ENCODE measurements at regions not wholly inside any gene's neighbourhood (a gene's known extent, or its start where the extent isn't known, plus 50 kb on each side); places are given as distances from the start of the nearest gene placed in this dataset.
"Not testable (repeated sequence)": the region's sequence is repeated elsewhere in the genome, so short reads cannot be mapped to it uniquely, and the experiment has no call there.

DNA sequence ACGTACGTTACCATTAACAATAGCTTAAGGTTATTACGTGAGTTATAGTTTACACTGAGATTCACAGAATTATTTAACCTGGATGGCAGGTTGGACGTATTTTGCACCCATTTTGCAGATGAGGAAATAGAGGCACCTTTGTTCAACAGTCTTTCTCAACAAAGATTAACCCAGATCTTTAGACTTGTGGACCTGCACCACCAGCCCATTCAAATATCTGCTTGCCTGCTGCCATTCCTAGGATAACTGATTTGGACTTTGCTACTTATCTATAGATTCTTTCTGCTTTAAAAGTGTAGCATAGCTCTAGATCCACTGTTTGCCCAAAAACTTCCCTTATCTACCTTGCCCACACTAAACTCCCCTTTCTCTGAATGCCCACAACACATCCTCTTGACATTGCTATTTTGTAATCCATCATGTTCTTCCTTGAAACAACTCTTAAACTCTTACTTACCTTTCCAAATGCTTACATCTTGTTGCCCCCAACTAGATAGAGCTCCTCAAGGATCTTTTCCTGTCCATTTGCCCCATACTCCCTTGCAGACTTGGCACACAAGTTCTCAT lies 56.4 kb upstream of the TNFAIP3 start:
- DNase-seq, result no peak

DNA sequence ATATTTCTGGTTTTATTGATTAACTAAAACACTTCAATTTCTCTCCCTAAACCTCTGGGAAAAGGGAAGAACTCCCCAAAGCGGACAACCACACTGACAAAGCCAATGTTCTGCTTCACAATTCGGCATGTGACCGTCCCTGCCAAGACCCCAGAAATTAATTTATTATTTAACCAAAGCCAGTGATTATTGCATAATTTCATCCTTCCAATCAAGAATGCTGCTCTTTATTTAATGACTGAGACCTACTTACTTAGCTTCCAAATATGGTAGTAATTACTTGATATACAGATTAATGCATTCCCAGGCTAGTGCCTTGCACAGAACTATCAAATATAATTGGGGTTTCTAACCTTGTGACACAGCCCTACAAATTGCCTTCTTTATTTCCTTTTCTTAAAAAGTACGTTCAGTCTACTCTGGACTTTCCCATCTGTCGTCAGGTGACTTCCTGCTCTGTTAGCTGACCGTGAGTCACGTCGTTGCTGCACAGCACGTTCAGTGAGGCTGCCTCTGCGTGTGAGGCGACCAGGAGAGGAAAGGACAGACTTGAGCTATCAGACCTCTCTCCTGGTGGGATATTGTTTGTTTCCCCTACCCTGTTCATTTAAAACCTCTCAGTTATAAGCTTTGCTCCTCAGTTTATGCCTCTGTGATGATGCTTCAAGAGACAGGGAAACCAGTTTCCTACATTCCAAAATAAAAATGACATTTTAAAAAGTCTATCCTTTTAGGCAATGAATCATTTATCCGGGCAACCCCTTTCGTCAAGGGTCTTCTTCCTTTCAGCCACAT lies 55.7 kb upstream of the TNFAIP3 start:
- no peak for DNase-seq

DNA sequence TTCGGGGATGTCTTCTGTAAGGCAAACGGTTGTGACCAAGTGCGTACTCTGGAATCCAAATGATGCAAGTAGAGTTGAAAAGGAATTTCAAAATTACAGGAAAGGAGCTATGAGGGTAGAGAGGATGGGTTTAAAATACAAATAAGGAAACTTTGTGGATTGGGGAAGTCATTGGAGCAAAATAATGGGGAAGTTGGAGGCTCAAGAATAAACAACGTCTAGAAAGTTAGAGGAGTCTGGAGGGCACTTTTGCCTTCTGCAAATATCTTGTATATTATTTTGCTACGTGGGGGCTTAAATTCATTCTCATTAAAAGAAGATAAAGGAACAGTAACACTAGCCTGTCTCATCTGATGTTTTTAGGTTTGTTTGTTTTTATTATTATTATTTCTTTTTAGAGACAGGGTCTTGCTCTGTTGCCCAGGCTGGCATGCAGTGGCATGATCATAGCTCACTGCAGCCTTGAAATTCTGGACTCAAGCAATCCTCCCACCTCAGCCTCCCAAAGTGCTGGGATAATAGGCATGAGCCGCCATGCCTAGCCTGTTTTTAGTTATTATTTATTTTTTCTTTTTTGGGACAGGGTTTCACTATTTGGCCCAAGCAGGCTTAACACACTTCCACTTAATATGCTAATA lies 55.0 kb upstream of the TNFAIP3 start:
- no peak for DNase-seq

DNA sequence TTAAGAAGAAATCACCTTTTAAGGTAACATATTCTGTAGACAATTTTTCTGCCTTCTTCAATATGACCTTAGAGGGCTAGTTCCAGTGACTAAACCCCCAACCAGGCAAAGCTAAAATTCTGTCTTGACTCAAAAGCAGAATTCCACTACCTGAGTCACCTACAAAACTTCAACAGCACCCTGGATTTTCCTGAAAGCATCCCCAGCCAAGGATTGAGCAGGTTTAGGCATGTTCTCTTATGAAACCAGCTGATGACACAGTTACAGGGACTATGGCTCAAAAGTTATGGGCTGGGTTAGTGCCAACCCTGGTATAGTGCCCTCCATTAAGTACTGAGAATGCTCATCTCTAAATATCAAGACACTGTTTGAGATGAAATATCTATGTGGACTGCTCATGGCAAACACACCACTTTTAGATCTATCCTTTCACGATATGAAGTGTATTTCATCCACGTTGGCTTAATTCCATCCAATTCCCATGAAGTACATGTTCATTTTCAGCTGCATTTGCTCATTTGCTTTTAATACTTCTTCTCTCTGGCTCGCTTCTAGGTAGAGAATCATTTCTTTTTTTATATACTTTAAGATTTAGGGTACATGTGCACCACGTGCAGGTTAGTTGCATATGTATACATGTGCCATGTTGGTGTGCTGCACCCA lies 53.6 kb upstream of the TNFAIP3 start:
- DNase-seq, result no peak

DNA sequence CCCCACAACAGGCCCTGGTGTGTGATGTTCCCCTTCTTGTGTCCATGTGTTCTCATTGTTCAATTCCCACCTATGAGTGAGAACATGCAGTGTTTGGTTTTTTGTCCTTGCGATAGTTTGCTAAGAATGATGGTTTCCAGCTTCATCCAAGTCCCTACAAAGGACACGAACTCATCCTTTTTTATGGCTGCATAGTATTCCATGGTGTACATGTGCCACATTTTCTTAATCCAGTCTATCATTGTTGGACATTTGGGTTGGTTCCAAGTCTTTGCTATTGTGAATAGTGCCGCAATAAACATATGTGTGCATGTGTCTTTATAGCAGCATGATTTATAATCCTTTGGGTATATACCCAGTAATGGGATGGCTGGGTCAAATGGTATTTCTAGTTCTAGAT lies 53.0 kb upstream of the TNFAIP3 start:
- DNase-seq, result not testable (repeated sequence)

DNA sequence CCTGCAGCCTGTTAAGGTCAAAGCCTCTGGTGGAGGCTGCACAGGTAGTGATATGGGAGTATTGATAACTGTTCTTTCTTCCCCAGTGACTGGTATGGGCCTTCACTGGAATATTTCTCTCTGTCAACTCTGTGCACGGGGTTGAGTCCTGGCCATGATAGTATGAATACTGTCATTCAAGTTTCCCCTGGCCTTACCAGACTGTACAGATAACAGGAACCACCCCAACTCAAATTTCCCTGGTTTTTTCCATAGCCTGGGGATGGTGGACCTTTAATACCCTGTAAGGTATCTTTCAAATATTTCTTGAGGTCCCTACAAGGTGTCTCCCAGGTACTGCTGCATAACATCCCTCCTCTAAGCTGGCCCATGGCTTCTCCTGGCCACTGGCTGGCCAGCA lies 51.4 kb upstream of the TNFAIP3 start:
- no peak for DNase-seq

DNA sequence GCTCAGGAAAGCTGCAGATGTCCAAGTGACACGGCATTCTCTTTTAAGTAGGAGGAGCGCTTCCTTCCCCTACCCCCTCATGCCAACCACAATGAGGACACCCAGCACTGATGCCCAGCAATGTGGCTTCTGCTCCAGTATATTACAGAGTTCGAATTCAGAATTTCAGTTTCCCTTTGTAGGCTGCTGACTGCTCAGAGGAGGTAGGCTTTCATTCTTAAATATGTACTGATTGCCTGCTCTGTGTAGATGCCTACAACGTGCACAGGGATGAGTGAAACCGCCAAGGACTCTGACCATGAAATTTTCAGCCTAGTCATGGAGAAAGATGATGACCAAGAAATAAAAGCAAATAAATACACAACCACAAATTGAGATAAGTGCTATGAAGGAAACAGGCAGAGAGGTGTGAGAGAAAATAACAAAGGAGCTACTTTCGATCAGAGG lies 50.9 kb upstream of the TNFAIP3 start:
- no peak for DNase-seq

DNA sequence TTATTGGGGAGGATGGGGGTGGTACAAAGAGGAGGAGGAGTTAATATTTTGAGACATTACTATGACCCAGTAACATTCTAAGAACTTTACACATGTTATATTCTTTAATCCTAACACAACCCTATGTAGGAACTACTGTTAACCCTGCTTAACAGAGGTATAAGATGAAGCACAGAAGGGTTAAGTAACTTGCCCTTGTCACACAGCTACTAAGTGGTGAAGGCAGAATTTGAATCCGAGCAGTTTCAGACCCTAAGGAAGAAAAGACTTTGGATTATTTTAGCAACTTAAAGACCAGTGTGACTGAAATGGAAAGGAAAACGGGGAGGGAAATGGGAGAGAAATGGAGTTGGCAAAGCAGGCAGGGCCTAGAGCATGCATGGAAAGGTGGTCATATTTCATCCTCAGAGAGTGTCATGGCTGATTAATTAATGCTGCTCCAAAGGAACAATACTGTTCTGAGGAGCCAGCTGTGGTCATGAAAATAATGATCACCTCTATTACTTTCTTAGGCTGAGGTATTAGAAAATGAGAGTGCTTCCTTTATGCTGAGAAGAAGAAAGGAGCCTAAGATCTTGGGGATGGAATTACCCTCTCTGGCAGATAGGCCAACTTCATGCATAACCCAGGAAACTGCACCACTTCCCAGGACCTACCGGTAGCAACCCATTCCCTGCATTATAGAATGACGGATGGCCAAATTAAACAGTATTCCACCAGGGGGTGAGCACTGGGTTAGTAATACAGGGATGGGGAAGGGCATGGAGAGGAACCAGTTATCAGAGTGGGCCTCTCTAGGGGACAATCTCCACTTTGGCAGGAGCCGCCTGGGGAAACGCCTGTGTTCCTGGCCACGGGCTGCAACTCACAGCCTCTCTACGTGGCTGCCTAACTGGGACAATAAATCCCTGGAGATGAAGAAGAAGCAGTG lies 50.1 kb upstream of the TNFAIP3 start:
- DNase-seq, result no peak
